Kidney epithelial cell (primary cell): ENCODE measurements at regions not wholly inside any gene's neighbourhood (a gene's known extent, or its start where the extent isn't known, plus 50 kb on each side); places are given as distances from the start of the nearest gene placed in this dataset.

Experiments
- DNase-seq: peaks from one replicate; pipeline ENCODE4 v3.0.0-alpha.2; 2010; ENCODE audit warnings: low read depth
- H3K27me3 ChIP-seq: 2 replicates; pipeline ENCODE4 v1.6.0; 2011; ENCODE audit warnings: low read length; ENCODE audit not compliant: control insufficient read depth, insufficient read depth
- H3K36me3 ChIP-seq: 2 replicates; pipeline ENCODE4 v1.5.1; 2011; ENCODE audit warnings: low read length; ENCODE audit not compliant: control insufficient read depth, insufficient read depth
- H3K4me3 ChIP-seq: 2 replicates; pipeline ENCODE4 v1.5.1; 2011; ENCODE audit warnings: low read depth, mild to moderate bottlenecking, control low read depth, low read length
- TF ChIP-seq, protein P1 (sequence below): IDR thresholded peaks from 2 replicates; pipeline ENCODE4 v1.5.1; 2011; ENCODE audit warnings: mild to moderate bottlenecking, moderate library complexity, low read length, control low read depth, inconsistent platforms; ENCODE audit not compliant: insufficient read depth, poor library complexity, severe bottlenecking

DNA sequence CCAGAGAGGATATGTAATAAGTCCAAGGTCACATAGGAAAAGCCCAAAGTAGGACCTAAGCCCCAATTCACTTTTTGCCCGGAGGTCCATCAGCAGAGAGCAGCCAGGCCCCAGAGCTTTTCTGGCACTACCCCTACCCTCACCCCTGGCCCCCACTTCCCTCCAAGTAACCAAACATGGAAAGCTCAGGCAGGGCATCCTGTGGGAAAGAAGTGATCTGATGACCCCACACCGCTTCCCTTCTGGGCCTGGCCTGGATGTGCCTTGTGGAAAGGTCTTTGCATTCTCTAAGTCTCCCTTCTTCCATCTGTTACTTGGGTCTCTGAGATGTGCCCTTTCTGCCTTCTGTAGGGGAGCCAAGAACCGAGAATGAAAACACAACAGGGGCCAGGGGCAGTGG lies 136.9 kb downstream of the TMEM132E start:
- Histone ChIP-seq H3K4me3 (no peak overlapping the region), H3K36me3 (no peaks in the 10 kb centered on the region), H3K27me3 (no peaks in the 10 kb centered on the region)
- TF ChIP-seq, protein P1, sequence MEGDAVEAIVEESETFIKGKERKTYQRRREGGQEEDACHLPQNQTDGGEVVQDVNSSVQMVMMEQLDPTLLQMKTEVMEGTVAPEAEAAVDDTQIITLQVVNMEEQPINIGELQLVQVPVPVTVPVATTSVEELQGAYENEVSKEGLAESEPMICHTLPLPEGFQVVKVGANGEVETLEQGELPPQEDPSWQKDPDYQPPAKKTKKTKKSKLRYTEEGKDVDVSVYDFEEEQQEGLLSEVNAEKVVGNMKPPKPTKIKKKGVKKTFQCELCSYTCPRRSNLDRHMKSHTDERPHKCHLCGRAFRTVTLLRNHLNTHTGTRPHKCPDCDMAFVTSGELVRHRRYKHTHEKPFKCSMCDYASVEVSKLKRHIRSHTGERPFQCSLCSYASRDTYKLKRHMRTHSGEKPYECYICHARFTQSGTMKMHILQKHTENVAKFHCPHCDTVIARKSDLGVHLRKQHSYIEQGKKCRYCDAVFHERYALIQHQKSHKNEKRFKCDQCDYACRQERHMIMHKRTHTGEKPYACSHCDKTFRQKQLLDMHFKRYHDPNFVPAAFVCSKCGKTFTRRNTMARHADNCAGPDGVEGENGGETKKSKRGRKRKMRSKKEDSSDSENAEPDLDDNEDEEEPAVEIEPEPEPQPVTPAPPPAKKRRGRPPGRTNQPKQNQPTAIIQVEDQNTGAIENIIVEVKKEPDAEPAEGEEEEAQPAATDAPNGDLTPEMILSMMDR = no peak
- no peak for DNase-seq

DNA sequence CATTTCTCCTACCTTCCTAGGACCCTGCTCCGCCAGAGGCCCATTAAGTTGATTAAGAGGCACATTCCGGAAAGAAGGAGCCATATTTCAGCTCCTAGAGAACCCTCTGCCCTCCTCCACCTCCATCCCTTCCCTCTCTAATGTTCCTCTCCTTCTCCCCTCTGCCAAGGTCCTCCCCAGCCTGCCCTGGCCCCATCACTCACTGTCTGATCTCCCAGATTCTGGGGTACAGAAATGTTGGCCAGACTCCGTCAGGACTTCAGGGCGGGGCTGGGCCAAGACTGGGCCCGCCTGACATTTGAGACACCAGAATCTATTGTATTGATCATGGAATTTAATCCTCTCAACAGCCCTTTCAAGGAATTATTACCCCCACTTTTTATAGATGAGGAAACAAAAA lies 136.1 kb downstream of the TMEM132E start:
- Histone ChIP-seq H3K27me3 (no peaks in the 10 kb centered on the region), H3K4me3 (no peak overlapping the region), H3K36me3 (no peaks in the 10 kb centered on the region)
- TF ChIP-seq, protein P1 = no peak
- DNase-seq = no peak

DNA sequence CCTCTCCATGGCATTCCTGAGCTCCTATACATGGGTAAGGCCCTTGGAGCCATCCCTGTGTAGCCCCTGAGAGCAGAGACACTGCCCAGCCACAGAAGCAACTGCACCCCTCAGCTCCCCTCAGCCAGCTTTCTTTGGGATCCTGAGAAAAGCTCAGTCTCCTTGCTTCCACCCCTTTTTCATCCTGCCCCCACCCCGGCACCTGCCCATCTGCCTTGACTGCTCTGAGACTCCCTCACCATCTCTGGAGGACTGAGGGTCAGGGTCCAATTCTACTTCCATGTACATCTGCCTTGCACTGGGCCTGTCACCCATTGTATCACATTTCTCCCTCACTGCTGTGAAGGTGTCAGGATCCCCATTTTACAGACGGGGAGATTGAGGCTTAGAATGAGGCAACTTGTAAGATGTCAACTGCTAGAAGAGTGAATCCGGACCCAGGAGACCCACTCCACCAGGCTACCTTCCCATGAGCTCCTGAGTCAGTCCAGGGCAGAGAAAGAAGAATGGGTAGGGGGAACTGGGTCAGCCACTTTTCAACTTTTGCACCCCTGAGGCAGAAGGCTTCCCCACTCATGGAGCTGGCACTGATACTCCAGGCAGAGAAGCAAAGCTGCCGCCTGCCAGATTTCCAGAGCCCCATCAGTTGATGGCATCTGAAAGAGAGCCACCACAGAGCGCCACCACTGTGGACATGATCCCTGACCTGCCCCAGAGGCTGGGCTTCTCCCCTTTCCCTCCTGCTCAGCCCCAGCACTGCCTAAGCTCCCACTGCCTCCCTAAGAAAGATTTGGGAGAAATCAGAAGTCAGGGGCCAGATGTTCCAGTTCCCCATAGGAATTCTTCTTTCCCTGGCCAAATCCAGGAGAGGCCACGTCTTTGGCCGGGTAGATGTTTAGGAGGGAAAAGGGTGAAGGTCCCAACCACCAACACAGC lies 135.4 kb downstream of the TMEM132E start:
- no peaks in the 10 kb centered on the region for H3K27me3 ChIP-seq
- no peaks in the 10 kb centered on the region for H3K36me3 ChIP-seq
- TF ChIP-seq, protein P1 = no peak
- H3K4me3 ChIP-seq = no peak overlapping the region
- no peak for DNase-seq

DNA sequence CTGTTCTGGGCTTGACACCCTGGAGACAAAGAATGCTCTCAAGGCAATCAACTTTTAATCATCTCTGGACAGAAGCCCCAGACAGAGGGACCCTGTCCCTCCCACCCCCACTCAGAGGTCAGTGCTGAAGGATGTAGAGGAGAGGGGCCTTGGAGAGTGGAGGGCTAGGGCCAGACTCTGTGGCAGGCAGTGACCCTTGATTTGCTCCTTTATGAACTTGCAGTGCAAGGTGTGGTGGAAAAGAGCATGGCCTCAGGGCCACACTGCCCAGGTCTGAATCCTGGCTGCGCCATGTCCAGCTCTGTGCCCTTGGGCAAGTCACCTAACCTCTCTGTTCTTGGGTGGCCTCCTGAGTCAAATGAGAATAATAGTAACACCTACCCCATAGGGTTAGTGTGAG lies 134.3 kb downstream of the TMEM132E start:
- H3K4me3 ChIP-seq = no peak overlapping the region
- no peaks in the 10 kb centered on the region for H3K27me3 ChIP-seq
- DNase-seq = no peak
- TF ChIP-seq, protein P1 = no peak
- H3K36me3 ChIP-seq = no peaks in the 10 kb centered on the region

DNA sequence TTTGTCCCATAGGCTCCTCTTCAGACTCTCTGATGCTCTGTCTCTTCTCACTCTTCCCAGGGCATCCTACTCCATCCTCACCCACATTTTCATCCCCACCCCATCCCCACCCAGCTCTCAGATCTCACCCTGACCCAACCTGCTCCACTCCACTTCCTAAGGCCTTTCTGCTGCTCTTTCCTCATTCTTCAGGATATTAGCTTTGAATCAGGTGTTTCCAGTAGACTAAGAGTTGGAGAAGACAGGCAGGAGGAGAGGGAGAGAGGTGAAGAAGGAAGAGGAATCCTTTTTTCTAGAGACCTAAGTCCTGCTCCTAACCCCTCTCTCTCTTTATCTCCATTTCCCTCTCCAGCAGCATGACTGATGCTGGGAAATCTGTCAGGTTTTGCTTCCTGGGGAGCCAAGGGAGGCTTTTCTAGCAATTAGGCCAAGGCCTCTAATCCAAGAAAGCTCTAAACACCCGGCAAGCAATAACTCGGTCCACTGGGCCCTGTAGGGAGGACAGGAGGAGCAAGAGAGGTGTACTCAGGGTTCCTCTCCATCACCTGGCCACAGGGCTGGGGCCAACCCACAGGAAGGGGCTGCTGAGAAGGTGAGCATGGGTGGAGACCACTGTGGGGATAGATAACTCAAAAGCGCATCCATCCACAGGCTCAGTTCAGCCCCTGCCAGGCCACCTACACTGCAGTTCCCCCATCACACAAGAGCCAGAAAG lies 133.3 kb downstream of the TMEM132E start:
- no peak for DNase-seq
- Histone ChIP-seq H3K36me3 (no peaks in the 10 kb centered on the region), H3K4me3 (no peak overlapping the region), H3K27me3 (no peaks in the 10 kb centered on the region)
- TF ChIP-seq, protein P1 = no peak
